HG03521 (cell line): ENCODE measurements at regions not wholly inside any gene's neighbourhood (a gene's known extent, or its start where the extent isn't known, plus 50 kb on each side); places are given as distances from the start of the nearest gene placed in this dataset.
"Not testable (repeated sequence)": the region's sequence is repeated elsewhere in the genome, so short reads cannot be mapped to it uniquely, and the experiment has no call there.

Experiments
- ATAC-seq: cut with Tn5 transposase; IDR thresholded peaks from one replicate; pipeline ENCODE4 v1.9.1; 2021; ENCODE audit warnings: mild to moderate bottlenecking, moderate library complexity; ENCODE audit not compliant: unreplicated experiment

DNA sequence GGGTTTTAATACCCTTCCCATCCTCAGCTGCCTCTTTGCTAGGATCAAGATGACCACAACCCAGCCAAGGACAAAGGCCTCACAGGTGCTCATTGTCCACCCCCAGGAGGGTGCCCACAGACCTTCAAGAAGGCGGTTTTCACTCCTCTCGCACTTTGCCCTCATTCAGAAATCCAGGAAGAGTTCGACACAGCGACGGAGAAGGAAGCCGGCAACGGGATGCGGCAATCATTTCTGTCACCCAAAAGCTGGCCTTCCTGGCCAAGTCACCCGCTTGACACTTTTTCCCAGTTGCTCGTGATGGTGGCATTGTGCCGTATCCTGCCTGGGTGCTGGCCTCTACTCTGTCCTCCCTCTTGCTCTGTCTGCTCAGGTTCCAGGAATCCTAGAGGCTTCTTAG lies 293.0 kb upstream of the ZNF337 start:
- ATAC-seq, result not testable (repeated sequence)

DNA sequence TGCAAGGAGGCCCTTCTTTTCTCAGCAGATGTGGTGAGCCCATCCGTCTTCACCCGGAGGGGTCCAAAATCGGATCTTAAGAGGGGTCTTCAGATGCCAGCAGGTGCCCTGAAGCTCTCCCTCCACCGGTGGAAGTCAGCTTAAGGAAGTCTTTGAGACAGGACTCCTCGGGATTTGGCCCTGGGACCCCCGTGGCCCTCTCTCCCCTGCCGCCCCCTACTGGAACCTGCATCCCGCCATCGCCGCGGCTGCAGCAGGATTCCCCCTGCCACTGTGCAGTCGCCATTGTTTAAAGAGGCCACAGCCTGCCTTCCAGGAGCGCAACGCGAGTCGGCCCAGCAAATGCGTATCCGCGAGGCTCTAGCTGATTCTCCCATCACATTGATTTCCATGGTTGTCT lies 292.5 kb upstream of the ZNF337 start:
- ATAC-seq, result no peak

DNA sequence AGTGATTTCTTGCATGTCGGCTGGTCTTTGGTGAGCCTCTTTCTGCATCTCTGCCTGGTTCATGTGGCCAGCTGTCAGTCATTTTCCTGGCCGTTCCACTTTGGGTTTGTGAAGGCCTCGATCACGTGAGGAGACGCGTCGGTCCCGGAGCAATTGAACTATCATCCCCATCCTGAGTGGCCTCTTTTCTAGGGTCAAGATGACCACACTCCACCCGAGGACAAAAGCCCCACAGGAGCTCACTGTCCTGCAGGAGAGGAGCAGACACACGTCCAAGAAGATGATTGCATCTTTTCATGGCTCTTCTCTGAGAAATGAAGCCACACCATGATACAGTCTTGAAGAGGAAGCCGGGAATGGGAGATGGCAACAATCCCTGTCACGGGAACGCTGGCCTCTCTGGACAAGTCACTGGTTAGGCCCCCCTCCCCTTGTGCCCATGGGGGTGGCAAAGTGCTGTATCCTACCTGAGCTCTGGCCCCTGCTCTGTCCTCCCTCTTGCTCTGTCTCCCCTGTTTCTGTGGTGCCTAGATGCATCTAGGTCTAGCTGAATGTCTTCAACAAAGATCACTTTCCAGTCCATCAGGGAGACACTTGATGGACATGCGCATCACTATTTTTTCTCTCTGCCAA lies 291.4 kb upstream of the ZNF337 start:
- ATAC-seq, result not testable (repeated sequence)

DNA sequence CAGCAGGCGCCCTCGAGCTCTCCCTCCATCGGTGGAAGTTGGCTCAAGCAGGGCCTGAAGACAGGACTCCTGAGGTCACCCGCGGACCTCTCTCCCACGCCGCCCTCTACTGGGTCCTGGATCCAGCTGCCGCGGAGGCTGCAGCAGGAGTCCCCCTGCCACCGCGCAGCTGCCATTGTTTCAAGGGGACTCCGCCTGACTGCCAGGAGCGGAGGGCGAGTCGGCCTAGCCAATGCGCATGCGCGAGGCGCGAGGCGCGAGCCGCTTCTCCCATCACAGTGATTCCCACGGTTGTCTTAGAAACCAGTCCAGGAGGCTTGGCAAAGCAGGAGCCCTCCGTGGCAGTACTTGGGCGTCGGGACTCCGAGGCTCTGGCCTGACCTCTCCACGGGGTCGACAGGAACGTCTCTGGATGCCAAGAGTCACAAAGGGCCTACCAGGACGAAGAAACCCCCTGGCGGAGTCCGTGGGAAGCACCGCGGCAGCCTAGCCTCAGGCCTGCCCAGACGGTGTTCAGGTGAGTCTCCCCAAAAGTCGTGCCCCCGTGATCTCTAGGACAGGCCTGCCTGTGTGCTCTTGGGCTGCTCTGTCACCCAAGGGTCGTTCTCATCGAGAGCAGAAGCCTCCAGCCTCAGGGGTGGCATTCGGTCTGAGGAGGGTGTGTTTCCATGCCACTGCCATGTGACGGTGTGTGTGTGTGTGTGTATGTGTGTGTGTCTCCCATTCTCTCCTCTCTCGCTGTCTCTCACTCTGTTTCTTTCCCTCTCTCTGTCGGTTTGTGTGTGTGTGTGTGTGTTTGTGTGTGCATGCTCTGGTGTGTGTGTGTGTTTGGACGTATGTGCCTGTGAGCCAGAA lies 290.6 kb upstream of the ZNF337 start:
- ATAC-seq, result peak; percentile 56

DNA sequence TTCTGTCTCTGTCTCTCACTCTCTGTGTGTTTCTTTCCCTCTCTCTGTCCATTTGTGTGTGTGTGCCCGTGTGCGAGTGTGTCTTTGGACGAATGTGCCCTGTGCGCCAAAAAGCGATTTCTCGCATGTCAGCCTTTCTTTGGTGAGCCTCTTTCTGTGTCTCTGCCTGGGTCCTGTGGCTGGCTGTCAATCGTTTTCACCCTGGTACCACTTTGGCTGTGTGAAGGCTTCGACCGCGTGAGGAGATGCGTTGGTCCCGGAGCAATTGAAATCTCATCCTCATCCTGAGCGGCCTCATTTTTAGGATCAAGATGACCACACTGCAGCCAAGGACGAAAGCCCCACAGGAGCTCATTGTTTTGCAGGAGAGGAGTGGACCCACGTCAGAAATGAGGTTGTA lies 288.9 kb upstream of the ZNF337 start:
- no peak for ATAC-seq

DNA sequence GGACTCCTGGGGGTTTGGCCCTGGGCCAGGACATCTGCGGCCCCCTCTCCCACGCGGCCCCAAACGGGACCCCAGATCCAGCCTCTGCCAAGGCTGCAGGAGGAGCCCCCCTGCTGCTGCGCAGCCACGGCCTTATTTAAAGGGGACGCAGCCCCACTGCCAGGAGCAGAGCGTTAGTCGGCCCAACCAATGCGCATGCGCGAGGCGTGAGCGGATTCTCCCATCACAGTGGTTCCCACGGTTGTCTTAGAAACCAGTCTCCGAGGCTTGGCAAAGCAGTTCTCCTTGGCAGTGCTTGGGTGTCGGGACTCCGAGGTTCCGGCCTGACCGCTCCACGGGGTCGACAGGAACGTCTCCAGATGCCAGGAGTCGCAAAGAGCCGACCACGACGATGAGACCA lies 288.3 kb upstream of the ZNF337 start:
- no peak for ATAC-seq

DNA sequence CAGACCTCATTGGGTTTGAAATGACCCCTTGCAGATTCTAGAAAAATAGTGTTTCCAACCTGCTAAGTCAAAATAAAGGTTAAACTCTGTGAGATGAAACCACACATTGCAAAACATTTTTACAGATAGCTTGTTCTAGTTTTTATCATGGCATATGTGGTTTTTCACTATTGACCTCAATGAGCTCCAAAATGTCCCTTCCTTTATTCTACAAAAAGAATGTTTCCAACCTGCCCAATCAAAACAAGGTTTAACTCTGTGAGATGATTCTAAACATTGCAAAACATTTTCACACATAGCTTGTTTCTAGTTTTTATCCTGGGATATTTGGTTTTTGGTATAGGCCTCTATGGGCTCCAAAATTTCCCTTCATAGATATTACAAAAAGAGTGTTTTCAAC lies 286.0 kb upstream of the ZNF337 start:
- not testable (repeated sequence) for ATAC-seq

DNA sequence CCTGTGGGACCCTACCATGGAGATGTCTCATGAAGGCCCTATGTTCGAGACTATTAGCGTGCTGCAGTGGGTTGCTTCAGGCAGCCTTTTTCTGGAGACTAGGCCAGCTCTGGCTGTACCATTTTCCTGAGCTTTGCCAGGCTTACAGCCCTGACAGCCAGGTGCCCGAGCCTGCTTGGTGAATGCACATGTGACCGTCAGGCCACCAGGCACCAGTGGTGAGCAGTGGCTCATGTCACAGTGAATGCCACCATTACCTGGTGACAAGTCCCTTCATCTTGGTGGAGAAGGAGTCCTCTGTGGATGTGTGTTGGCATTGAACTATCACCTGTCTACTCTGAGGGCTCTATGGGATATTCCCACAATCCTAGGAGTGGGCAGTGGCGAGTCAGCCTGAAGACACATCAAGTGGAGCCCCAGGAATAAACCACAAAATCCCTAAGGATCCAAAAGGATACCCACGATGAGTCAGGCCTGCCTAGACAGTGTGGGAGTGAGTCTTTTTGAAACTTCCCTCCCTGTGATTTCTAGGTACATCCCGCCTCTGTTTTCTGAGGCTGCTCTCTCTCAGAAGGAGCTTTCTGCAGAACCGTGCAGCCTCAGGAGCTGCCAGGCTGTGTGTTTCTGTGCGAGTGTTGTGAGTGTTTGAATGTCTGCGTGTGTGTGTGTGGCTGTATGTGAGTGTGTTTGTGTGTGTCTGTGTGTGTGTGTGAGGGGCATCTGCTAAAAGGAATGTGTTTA lies 282.0 kb upstream of the ZNF337 start:
- ATAC-seq, result not testable (repeated sequence)

DNA sequence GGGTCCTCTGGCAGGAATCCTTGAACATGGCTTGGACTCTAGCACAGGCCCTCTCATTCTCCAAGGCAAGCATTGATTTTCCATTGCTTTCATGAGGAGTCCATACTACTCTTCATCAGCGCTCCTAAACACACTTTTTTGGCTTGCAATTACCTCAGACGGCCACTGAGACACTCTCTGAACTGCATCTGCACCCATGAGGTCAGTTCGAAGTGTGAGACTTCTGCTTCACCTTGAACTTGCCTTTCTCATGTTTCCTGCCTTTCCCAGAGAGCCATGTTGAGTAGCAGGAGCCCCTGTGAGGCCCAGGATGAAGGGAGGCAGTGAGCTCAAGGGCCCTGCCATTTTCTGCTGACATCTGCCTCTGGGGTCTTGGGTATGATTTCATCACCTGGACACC lies 279.2 kb upstream of the ZNF337 start:
- ATAC-seq, result not testable (repeated sequence)

DNA sequence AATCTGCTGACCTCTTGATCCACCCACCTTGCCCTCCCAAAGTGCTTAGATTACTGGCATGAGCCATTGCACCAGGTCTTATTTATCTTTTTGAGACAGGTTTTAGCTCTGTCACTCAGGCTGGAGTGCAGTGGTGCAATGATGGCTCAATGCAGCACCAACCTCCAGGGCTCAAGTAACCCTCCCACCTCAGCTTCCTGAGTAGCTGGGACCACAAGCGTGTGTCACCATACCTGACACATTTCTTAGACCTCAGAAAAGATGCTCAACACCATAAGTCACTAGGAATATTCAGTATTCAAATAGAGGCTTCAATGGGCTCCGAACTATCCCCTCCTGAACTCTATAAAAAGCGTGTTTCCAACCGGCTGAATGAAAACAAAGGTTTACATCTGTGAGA lies 268.6 kb upstream of the ZNF337 start:
- not testable (repeated sequence) for ATAC-seq

DNA sequence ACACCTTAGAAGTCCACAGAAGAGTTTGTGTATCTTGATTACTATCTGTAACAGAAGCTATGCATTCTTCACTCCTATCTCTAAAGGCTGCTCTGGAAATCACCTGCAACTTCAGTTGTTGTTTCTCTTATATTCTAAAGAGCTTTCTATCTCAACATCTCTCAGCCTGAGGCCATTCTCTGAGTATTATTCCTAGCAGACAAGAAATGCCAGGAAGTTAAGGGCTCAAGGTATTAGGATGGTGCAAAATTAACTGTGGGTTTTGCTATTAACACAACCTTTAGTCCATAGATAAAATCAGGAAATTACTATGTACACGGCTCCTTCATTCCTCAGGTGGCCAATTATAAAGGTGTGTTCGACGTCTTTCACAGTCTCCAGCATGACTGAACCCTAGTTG lies 257.2 kb upstream of the ZNF337 start:
- ATAC-seq, result not testable (repeated sequence)

DNA sequence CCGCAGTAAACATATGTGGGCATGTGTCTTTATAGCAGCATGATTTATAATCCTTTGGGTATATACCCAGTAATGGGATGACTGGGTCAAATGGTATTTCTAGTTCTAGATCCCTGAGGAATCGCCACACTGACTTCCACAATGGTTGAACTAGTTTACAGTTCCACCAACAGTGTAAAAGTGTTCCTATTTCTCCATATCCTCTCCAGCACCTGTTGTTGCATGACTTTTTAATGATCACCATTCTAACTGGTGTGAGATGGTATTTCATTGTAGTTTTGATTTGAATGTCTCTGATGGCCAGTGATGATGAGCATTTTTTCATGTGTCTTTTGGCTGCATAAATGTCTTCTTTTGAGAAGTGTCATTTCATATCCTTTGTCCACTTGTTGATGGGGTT lies 238.6 kb upstream of the ZNF337 start:
- not testable (repeated sequence) for ATAC-seq

DNA sequence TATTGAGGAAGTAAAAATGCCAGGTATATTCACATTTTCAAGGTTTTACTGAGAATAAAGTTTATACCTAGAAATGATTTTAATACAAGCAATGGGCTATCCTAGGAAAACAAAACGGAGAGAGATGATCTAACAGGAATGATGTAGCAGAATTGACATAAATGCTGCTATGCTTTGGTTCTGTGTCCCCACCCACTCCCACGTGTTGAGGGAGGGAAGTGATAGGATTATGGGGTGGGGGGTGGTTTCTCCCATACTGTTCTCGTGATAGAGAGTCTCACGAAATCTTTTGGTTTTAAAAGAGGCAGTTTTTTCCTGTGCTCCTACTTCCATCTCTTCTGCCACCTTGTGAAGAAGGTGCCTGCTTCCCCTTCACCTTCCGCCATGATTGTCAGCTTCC lies 236.2 kb upstream of the ZNF337 start:
- ATAC-seq, result not testable (repeated sequence)

DNA sequence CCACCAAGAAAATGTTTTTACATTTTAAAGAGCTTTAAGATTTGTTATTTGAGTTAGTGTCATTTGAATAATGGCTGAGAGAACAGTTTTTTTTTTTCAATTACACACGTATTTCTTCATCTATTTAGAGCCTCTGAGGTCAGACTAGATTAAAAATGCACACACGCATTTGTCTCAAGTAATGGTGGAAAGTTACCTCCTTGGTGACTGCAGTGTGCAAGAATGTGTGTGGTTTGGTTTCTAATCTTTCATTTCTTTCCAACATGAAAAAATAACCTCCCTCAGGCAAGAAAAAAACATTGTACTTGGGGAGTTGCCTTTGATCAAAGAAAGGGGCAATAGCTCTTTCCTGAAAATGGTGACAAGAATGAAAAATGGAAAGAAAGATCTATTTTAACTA lies 235.5 kb upstream of the ZNF337 start:
- ATAC-seq, result not testable (repeated sequence)

DNA sequence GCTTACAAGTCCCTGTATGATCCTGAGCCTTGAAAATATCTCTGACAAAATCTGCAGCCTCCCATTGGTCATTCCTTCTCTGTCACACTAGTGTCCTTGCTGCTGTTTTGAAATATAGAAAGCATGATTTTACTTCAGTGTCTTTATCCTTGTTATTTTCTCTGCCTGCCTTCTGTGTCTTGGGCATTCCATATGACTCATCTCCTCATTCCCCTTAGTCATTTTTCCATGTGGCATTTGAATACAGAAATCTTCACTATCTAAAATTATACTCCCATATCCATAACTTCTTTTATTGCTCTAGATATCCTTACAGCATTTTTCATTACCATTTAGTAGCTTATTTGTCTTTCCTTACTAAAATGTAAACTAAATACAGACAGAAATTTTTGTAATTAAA lies 205.7 kb upstream of the ZNF337 start:
- ATAC-seq, result not testable (repeated sequence)

DNA sequence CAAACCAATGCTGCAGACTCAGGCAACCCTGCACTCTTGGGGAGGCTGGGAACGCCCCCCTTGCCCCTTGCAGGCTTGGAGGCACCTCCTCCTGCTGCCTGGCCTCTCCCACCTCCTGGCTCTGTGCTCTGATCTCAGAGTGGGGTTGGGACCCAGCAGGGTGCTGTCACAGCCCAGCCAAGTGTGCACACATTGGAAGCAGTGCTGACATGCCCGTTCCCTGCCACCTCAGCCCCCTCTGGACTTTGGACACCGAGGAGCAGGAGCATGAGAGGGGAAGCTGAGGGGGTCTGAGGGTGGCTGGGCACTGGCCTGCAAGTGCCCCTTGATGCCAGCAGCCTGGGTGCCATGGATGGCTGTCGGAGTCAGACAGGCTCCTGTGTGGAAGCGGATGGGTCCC lies 202.0 kb upstream of the ZNF337 start:
- not testable (repeated sequence) for ATAC-seq

DNA sequence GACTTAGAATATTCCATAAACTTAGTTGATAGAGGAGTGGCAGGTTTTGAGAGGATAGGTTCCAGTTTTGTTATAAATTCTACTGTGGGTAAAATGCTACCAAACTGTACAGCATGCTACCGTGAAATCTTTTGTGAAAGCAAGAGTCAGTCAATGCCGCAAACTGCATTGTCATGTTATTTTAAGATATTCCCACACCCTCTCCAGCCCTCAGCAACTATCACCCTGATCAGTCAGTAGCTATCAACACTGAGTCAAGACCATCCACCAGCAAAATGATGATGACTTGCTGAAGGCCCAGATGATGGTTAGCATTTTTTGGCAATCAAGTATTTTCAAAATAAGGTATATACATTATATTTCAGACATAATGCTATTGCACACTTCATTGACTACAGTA lies 182.4 kb upstream of the ZNF337 start:
- ATAC-seq, result not testable (repeated sequence)

DNA sequence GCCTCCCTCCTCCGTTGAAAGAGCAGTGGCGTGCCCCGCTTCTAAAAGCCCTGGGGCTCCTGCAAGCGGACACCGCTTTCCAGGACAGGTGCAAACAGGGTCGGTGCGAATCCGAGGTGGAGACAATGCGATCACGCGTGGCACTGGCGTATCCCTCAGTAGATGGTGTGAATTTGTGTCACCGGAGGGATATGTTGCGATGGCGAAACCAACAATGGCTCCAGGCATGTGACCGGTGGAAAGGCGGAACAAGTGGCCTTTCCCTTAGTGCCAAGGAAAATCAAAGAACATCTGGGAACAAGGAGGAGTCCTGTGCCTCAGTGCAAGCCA lies 172.0 kb upstream of the ZNF337 start:
- ATAC-seq, result not testable (repeated sequence)

DNA sequence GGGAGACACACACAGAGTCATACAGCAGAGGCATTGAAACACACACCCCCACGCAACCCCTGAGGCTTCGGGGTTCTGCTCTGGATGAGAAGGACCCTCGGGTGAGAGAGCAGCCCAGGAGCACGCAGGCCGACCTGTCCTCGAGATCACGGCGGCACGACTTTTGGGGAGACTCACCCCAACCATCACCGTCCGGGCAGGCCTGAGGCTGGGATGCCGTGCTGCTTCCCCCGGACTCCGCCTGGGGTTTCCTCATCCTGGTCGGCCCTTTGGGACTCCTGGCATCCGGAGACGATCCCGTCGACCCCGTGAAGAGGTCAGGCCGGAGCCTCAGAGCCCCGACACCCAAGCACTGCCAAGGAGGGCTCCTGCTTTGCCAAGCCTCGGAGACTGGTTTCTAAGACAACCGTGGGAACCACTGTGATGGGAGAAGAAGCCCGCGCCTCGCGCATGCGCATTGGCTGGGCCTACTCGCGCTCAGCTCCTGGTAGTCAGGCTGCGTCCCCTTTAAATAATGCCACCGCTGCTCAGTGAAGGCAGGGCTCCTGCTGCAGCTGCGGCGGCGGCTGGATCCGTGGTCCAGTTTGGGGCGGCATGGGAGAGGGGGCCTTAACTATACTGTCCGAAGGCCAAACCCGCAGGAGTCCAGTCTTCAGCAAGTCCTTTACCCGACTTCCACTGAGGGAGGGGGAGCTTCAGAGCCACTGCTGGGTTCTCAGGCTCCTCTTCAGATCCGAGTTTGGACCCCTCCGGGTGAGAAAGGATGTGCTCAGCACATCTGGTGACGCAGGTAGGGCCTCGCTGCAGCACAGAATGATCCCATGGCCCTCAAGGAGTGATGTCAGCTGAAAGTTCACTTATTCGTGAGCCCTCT lies 171.4 kb upstream of the ZNF337 start:
- ATAC-seq, result peak; percentile 75

DNA sequence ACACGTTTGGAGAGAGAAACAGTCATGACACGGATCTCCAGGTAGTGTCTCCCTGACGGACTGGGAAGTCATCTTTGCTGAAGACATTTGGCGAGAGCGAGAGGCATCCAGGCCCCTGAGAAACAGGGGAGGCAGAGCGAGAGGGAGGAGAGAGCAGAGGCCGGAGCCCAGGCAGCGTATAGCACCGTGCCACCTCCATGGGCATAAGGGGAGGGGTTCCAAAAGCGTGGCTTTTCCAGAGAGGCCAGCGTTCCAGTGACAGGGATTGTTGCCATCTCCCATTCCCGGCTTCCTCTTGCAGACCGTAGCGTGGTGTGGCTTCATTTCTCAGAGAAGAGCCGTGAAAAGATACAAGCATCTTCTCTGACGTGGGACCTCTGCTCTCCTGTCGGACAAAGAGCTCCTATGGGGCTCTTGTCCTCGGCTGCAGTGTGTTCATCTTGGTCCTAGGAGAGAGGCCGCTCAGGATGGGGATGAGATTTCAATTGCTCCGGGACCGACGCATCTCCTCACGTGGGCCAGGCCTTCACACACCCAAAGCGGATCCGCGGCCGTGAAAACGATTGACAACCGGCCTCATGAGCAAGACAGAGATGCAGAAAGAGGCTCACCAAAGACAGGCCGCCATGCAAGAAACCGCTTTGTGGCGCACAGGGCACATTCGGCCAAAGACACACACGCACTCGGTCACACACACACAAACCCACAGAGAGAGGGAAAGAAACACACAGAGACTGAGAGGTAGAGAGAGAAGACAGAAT lies 170.5 kb upstream of the ZNF337 start:
- not testable (repeated sequence) for ATAC-seq
